Thymus (tissue), 11 donors: ENCODE measurements at regions not wholly inside any gene's neighbourhood (a gene's known extent, or its start where the extent isn't known, plus 50 kb on each side); places are given as distances from the start of the nearest gene placed in this dataset.

Experiments
- DNase-seq, 9 donors: peaks; one replicate each; pipeline ENCODE4 v3.0.0-alpha.2; 2013; ENCODE audit warnings: low spot score in 9 of 9, low read depth in 6 of 9, missing footprints in 1 of 9
- H3K27ac ChIP-seq, 2 donors: one replicate each; pipeline ENCODE4 v1.5.1; 2013; ENCODE audit warnings: control low read depth in 1 of 2, low read depth in 1 of 2, low read length in 1 of 2, mild to moderate bottlenecking in 1 of 2, moderate library complexity in 1 of 2
- H3K27me3 ChIP-seq, 2 donors: one replicate each; pipeline ENCODE4 v1.5.1; 2013; ENCODE audit warnings: low read length in 1 of 2; ENCODE audit not compliant: control insufficient read depth in 2 of 2, insufficient read depth in 1 of 2
- H3K36me3 ChIP-seq, 2 donors: one replicate each; pipeline ENCODE4 v1.5.1; 2013; ENCODE audit warnings: low read length in 1 of 2, mild to moderate bottlenecking in 1 of 2, moderate library complexity in 1 of 2; ENCODE audit not compliant: control insufficient read depth in 2 of 2, insufficient read depth in 2 of 2
- H3K4me1 ChIP-seq, 2 donors: one replicate each; pipeline ENCODE4 v1.5.1; 2013; ENCODE audit warnings: low read length in 2 of 2; ENCODE audit not compliant: control insufficient read depth in 2 of 2, insufficient read depth in 2 of 2
- H3K4me3 ChIP-seq, 2 donors: one replicate each; pipeline ENCODE4 v1.5.1; 2013; ENCODE audit warnings: low read length in 2 of 2, control low read depth in 1 of 2, mild to moderate bottlenecking in 1 of 2
- H3K9me3 ChIP-seq, 2 donors: one replicate each; pipeline ENCODE4 v1.5.1; 2013; ENCODE audit warnings: low read length in 1 of 2, mild to moderate bottlenecking in 1 of 2; ENCODE audit not compliant: control insufficient read depth in 2 of 2, insufficient read depth in 1 of 2
- WGBS: extraction: QIAGEN DNeasy Blood & Tissue Kit; methylation state at CpG from one replicate; pipeline ENCODE4 v1.1.7; 2013; 5-methylcytosine and 5-hydroxymethylcytosine counted together
- donor health status: healthy.

- WGBS: 58% methylated on average over 2 of the region's 2 CpGs
- H3K9me3 ChIP-seq: no peaks in the 10 kb centered on the region
- no peak overlapping the region for H3K27ac ChIP-seq
- peaks cover 0 to 4% of the 10 kb centered on the region in 2 donors for H3K4me1 ChIP-seq
- no peaks in the 10 kb centered on the region for H3K36me3 ChIP-seq
- no peak overlapping the region for H3K4me3 ChIP-seq
- H3K27me3 ChIP-seq: no peaks in the 10 kb centered on the region
- no peak for DNase-seq
These were observed 372.6 kb downstream of the QKI start for GRCh38 chr6:163786995-163787671.

- Histone ChIP-seq H3K4me1 (peaks cover 0 to 7% of the 10 kb centered on the region in 2 donors), H3K27me3 (no peaks in the 10 kb centered on the region), H3K36me3 (no peaks in the 10 kb centered on the region), H3K9me3 (no peaks in the 10 kb centered on the region), H3K27ac (no peak overlapping the region), H3K4me3 (no peak overlapping the region)
- peak in 2 of 9 donors; percentile 5 to 27 for DNase-seq
- 48% methylated on average over 7 of the region's 7 CpGs for WGBS
These were observed 368.0 kb downstream of the QKI start for GRCh38 chr6:163782436-163783003.

GRCh38 chr6:163780994-163781393 lies 366.5 kb downstream of the QKI start:
- no peaks in the 10 kb centered on the region for H3K36me3 ChIP-seq
- H3K27me3 ChIP-seq: no peaks in the 10 kb centered on the region
- DNase-seq: no peak
- H3K4me1 ChIP-seq: peaks cover 0 to 7% of the 10 kb centered on the region in 2 donors
- 89% methylated on average over 5 of the region's 5 CpGs for WGBS
- no peak overlapping the region for H3K4me3 ChIP-seq
- no peaks in the 10 kb centered on the region for H3K9me3 ChIP-seq
- peak overlapping the region in 1 of 2 donors; percentile 5 for H3K27ac ChIP-seq

- H3K36me3 ChIP-seq: no peaks in the 10 kb centered on the region
- H3K4me1 ChIP-seq: peaks cover 0 to 7% of the 10 kb centered on the region in 2 donors
- H3K27ac ChIP-seq: no peak overlapping the region
- DNase-seq: no peak
- WGBS: 91% methylated on average over 7 of the region's 7 CpGs
- H3K27me3 ChIP-seq: no peaks in the 10 kb centered on the region
- H3K9me3 ChIP-seq: no peaks in the 10 kb centered on the region
- no peak overlapping the region for H3K4me3 ChIP-seq
These were observed 365.3 kb downstream of the QKI start for GRCh38 chr6:163779727-163780284.

- no peaks in the 10 kb centered on the region for H3K27me3 ChIP-seq
- no peaks in the 10 kb centered on the region for H3K36me3 ChIP-seq
- H3K4me3 ChIP-seq: no peak overlapping the region
- H3K27ac ChIP-seq: peak overlapping the region in 1 of 2 donors; percentile 15
- H3K9me3 ChIP-seq: no peaks in the 10 kb centered on the region
- DNase-seq: no peak
- 99% methylated on average over 1 of the region's 1 CpG for WGBS
- H3K4me1 ChIP-seq: peaks cover 0 to 6% of the 10 kb centered on the region in 2 donors
These were observed 363.2 kb downstream of the QKI start for GRCh38 chr6:163777716-163778115.

- H3K36me3 ChIP-seq: no peaks in the 10 kb centered on the region
- no peaks in the 10 kb centered on the region for H3K9me3 ChIP-seq
- no peaks in the 10 kb centered on the region for H3K27me3 ChIP-seq
- 97% methylated on average over 10 of the region's 10 CpGs for WGBS
- peaks cover 0 to 2% of the 10 kb centered on the region in 2 donors for H3K4me1 ChIP-seq
- H3K27ac ChIP-seq: no peak overlapping the region
- DNase-seq: no peak
- no peak overlapping the region for H3K4me3 ChIP-seq
These were observed 362.6 kb downstream of the QKI start for GRCh38 chr6:163776906-163777686.

GRCh38 chr6:163776196-163776905 lies 361.8 kb downstream of the QKI start:
- WGBS: 93% methylated on average over 5 of the region's 5 CpGs

GRCh38 chr6:163775313-163775712 lies 360.8 kb downstream of the QKI start:
- no peak for DNase-seq
- H3K27me3 ChIP-seq: no peaks in the 10 kb centered on the region
- no peak overlapping the region for H3K4me3 ChIP-seq
- WGBS: 87% methylated on average over 3 of the region's 3 CpGs
- no peak overlapping the region for H3K27ac ChIP-seq
- no peaks in the 10 kb centered on the region for H3K9me3 ChIP-seq
- no peaks in the 10 kb centered on the region for H3K36me3 ChIP-seq
- H3K4me1 ChIP-seq: peaks cover 0 to 2% of the 10 kb centered on the region in 2 donors

More at GRCh38 chr6:163776196-163776905, 361.8 kb downstream of the QKI start:
- H3K27ac ChIP-seq: no peak overlapping the region
- H3K4me1 ChIP-seq: peaks cover 0 to 2% of the 10 kb centered on the region in 2 donors
- H3K36me3 ChIP-seq: no peaks in the 10 kb centered on the region
- no peak overlapping the region for H3K4me3 ChIP-seq
- DNase-seq: no peak
- H3K9me3 ChIP-seq: no peaks in the 10 kb centered on the region
- no peaks in the 10 kb centered on the region for H3K27me3 ChIP-seq
